H1 (cell line): ENCODE measurements at regions not wholly inside any gene's neighbourhood (a gene's known extent, or its start where the extent isn't known, plus 50 kb on each side); places are given as distances from the start of the nearest gene placed in this dataset.

Experiments
- CTCF ChIA-PET: fragments of 300-600 bp; sonication (Branson Sonifier 250); formaldehyde crosslinking; loops from one replicate; lab custom pipeline; 2021; ENCODE audit not compliant: partially characterized antibody; lab: Charles Lee
- POLR2A ChIA-PET: fragments of 300-600 bp; sonication (Branson Sonifier 250); formaldehyde crosslinking; loops from one replicate; lab custom pipeline; 2021; ENCODE audit warnings: inconsistent platforms; ENCODE audit not compliant: partially characterized antibody; lab: Charles Lee
- DNase-seq, 2 experiments: peaks; one replicate each; pipeline versions ENCODE4 v3.0.0 to v3.0.0-alpha.2; 2010 to 2022; ENCODE audit warnings: low spot score in 2 of 2, low read depth in 1 of 2, mixed read lengths in 1 of 2
- FAIRE-seq: peaks from 2 replicates; lab custom pipeline; 2011; peaks lifted over from hg19 to GRCh38; lab: Jason Lieb, UNC
- H2AFZ ChIP-seq: 2 replicates; pipeline ENCODE4 v1.8.1; 2012; ENCODE audit warnings: low read length, inconsistent platforms
- H2AK5ac ChIP-seq: 2 replicates; pipeline ENCODE4 v1.6.1; 2013; ENCODE audit warnings: low read depth, low read length
- H2BK120ac ChIP-seq: replicated peaks from 2 replicates; pipeline ENCODE3; 2013; ENCODE audit warnings: low read depth, low read length, inconsistent platforms
- H2BK12ac ChIP-seq: 2 replicates; pipeline ENCODE4 v1.6.1; 2013; ENCODE audit warnings: low read depth, low read length
- H2BK15ac ChIP-seq: 2 replicates; pipeline ENCODE4 v1.6.1; 2013; ENCODE audit warnings: low read length
- H2BK20ac ChIP-seq: 2 replicates; pipeline ENCODE4 v1.6.1; 2013; ENCODE audit warnings: low read length
- H2BK5ac ChIP-seq: 2 replicates; pipeline ENCODE4 v1.6.1; 2013; ENCODE audit warnings: low read depth, low read length
- H3K14ac ChIP-seq: 2 replicates; pipeline ENCODE4 v1.6.1; 2013; ENCODE audit warnings: inconsistent platforms; ENCODE audit not compliant: insufficient read length
- H3K18ac ChIP-seq: 2 replicates; pipeline ENCODE4 v1.6.1; 2013; ENCODE audit warnings: low read length; ENCODE audit errors: extremely low read depth
- H3K23ac ChIP-seq: 2 replicates; pipeline ENCODE4 v1.6.1; 2013; ENCODE audit warnings: inconsistent platforms; ENCODE audit not compliant: insufficient read length
- H3K23me2 ChIP-seq: 2 replicates; pipeline ENCODE4 v1.6.1; 2013; ENCODE audit warnings: low read depth, low read length
- H3K27ac ChIP-seq: 2 replicates; pipeline ENCODE4 v1.6.1; 2011; ENCODE audit warnings: low read depth, low read length, inconsistent platforms
- H3K27me3 ChIP-seq, 4 experiments: replicated peaks in 1 of 4; 1 replicate in 1 of 4; 2 replicates in 3 of 4; pipeline versions ENCODE4 v1.6.1 to v1.8.1; 2011 to 2013; ENCODE audit warnings: low read length in 3 of 4, mild to moderate bottlenecking in 3 of 4, inconsistent platforms in 2 of 4, mixed read lengths in 2 of 4, moderate library complexity in 1 of 4; ENCODE audit not compliant: control insufficient read depth in 3 of 4, insufficient read depth in 3 of 4; ENCODE audit errors: extremely low read depth in 1 of 4
- H3K36me3 ChIP-seq, 4 experiments: 2 replicates each; pipeline versions ENCODE4 v1.6.1 to v1.8.1; 2011 to 2013; ENCODE audit warnings: mild to moderate bottlenecking in 4 of 4, low read length in 3 of 4, moderate library complexity in 2 of 4, control low read depth in 1 of 4, inconsistent platforms in 1 of 4; ENCODE audit not compliant: insufficient read depth in 4 of 4, control insufficient read depth in 2 of 4
- H3K4ac ChIP-seq: replicated peaks from 2 replicates; pipeline ENCODE3; 2013; ENCODE audit warnings: low read length, low read depth, mixed read lengths, inconsistent platforms; ENCODE audit not compliant: insufficient read length
- H3K4me1 ChIP-seq, 4 experiments: replicated peaks in 1 of 4; 1 replicate in 1 of 4; 2 replicates in 3 of 4; pipeline versions ENCODE4 v1.6.1 to v1.8.1; 2011 to 2013; ENCODE audit warnings: low read length in 3 of 4, inconsistent platforms in 2 of 4, mixed read lengths in 1 of 4; ENCODE audit not compliant: insufficient read depth in 4 of 4, control insufficient read depth in 3 of 4
- H3K4me2 ChIP-seq, 2 experiments: 2 replicates each; pipeline versions ENCODE4 v1.6.1 to v1.8.1; 2011 to 2013; ENCODE audit warnings: low read depth in 2 of 2, low read length in 2 of 2, control low read depth in 1 of 2, inconsistent platforms in 1 of 2, mild to moderate bottlenecking in 1 of 2; ENCODE audit not compliant: insufficient read depth in 1 of 2
- H3K4me3 ChIP-seq, 4 experiments: fragments of 200-600, 300-600 bp in 1 of 4; sonication (generic), shearing (Covaris generic), sonication (Bioruptor Twin) in 1 of 4; 2 replicates each; pipeline versions ENCODE4 v1.5.1 to v1.8.1; 2011 to 2016; ENCODE audit warnings: low read length in 4 of 4, low read depth in 3 of 4, control low read depth in 2 of 4, inconsistent platforms in 2 of 4, mild to moderate bottlenecking in 2 of 4, mixed read lengths in 1 of 4, moderate library complexity in 1 of 4; ENCODE audit not compliant: insufficient read depth in 2 of 4; ENCODE audit errors: extremely low read depth in 1 of 4
- H3K56ac ChIP-seq: replicated peaks from 2 replicates; pipeline ENCODE3; 2013; ENCODE audit warnings: low read depth, mild to moderate bottlenecking, mixed read lengths, low read length, inconsistent platforms; ENCODE audit not compliant: insufficient read length
- H3K79me1 ChIP-seq: 2 replicates; pipeline ENCODE4 v1.6.1; 2013; ENCODE audit warnings: low read depth, low read length, control low read depth
- H3K79me2 ChIP-seq, 2 experiments: 2 replicates each; pipeline versions ENCODE4 v1.6.1 to v1.8.1; 2012 to 2013; ENCODE audit warnings: low read length in 2 of 2, mild to moderate bottlenecking in 2 of 2, inconsistent platforms in 1 of 2; ENCODE audit not compliant: insufficient read depth in 2 of 2, control insufficient read depth in 1 of 2
- H3K9ac ChIP-seq, 4 experiments: replicated peaks in 1 of 4; 1 replicate in 1 of 4; 2 replicates in 3 of 4; pipeline versions ENCODE4 v1.6.1 to v1.8.1; 2011 to 2013; ENCODE audit warnings: low read depth in 3 of 4, low read length in 3 of 4, control low read depth in 2 of 4, mild to moderate bottlenecking in 2 of 4, moderate library complexity in 2 of 4, inconsistent platforms in 1 of 4; ENCODE audit errors: extremely low read depth in 1 of 4
- H3K9me3 ChIP-seq, 2 experiments: 2 replicates each; pipeline versions ENCODE4 v1.6.1 to v1.8.1; 2012 to 2013; ENCODE audit warnings: mild to moderate bottlenecking in 2 of 2, moderate library complexity in 2 of 2, control low read depth in 1 of 2, inconsistent platforms in 1 of 2, low read depth in 1 of 2, low read length in 1 of 2, mixed read lengths in 1 of 2; ENCODE audit not compliant: insufficient read depth in 2 of 2
- H4K20me1 ChIP-seq, 2 experiments: replicated peaks in 1 of 2; 2 replicates each; pipeline versions ENCODE3 to v1.8.1; 2011 to 2013; ENCODE audit warnings: inconsistent platforms in 2 of 2, low read length in 2 of 2, mild to moderate bottlenecking in 1 of 2; ENCODE audit not compliant: insufficient read depth in 2 of 2, control insufficient read depth in 1 of 2
- H4K5ac ChIP-seq: 2 replicates; pipeline ENCODE4 v1.6.1; 2013; ENCODE audit warnings: low read length, low read depth, mixed read lengths, inconsistent platforms; ENCODE audit not compliant: insufficient read length
- H4K8ac ChIP-seq: 2 replicates; pipeline ENCODE4 v1.8.0; 2013; ENCODE audit warnings: mild to moderate bottlenecking, moderate library complexity, low read length, inconsistent platforms; ENCODE audit not compliant: insufficient read depth; ENCODE audit errors: extremely low read depth
- H4K91ac ChIP-seq: replicated peaks from 2 replicates; pipeline ENCODE3; 2013; ENCODE audit warnings: low read length, mixed read lengths, inconsistent platforms; ENCODE audit not compliant: insufficient read length
- ATF3 ChIP-seq: IDR thresholded peaks from 2 replicates; pipeline ENCODE4 v1.6.1; 2011; ENCODE audit warnings: low read depth, mild to moderate bottlenecking, low read length; ENCODE audit not compliant: insufficient read depth
- KDM5A ChIP-seq: fragments of 200-600 bp; IDR thresholded peaks from 2 replicates; pipeline ENCODE4 v1.7.1; 2012; ENCODE audit warnings: mild to moderate bottlenecking, low read length, inconsistent platforms, mixed read lengths
- MAFK ChIP-seq: IDR thresholded peaks from 2 replicates; pipeline ENCODE4 v1.6.1; 2012; ENCODE audit warnings: low read depth, mild to moderate bottlenecking, improper control_type of control experiment, low read length
- NRF1 ChIP-seq: IDR thresholded peaks from 2 replicates; pipeline ENCODE4 v1.6.1; 2011; ENCODE audit warnings: mild to moderate bottlenecking, low read depth, low read length, improper control_type of control experiment
- PHF8 ChIP-seq: fragments of 200-600 bp; sonication (generic); conservative IDR thresholded peaks from 2 replicates; pipeline ENCODE4 v1.7.1; 2012; ENCODE audit warnings: low read depth, mild to moderate bottlenecking, inconsistent platforms, low read length, moderate library complexity
- POLR2A ChIP-seq, 2 experiments: IDR thresholded peaks; 1 replicate in 1 of 2; 2 replicates in 1 of 2; pipeline ENCODE4 v1.6.1; 2011; ENCODE audit warnings: low read depth in 2 of 2, low read length in 2 of 2, mild to moderate bottlenecking in 2 of 2; ENCODE audit errors: control extremely low read depth in 1 of 2
- WGBS, 2 experiments: shearing (Covaris generic) in 1 of 2; methylation state at CpG; one replicate each; pipeline versions ENCODE4 v1.1.6 to v1.1.7; 2013 to 2015; ENCODE audit warnings: low lambda C conversion rate in 2 of 2, mixed read lengths in 2 of 2, inconsistent platforms in 1 of 2, low coverage in 1 of 2, missing lambda C conversion rate in 1 of 2; ENCODE audit not compliant: insufficient replicate concordance in 2 of 2, insufficient coverage in 1 of 2, insufficient read length in 1 of 2; ENCODE audit errors: extremely low coverage in 1 of 2, missing lambda C conversion rate in 1 of 2; 5-methylcytosine and 5-hydroxymethylcytosine counted together

GRCh38 chr3:144053121-144053520, 81.5 kb downstream of the DIPK2A start:
- no peak for FAIRE-seq
- no peak overlapping the region for H3K4me2 ChIP-seq
- CTCF ChIA-PET, result interaction anchor here (0.6 to 1.0 kb wide), 3 partner anchors 9 to 1621 kb away, joined by 3 to 4 read pairs (median 3); no protein-coding TSS in a partner anchor

More at GRCh38 chr3:144053121-144053520, 81.5 kb downstream of the DIPK2A start:
- no peaks in the 10 kb centered on the region for H3K9me3 ChIP-seq
- no peak overlapping the region for H3K4me3 ChIP-seq
- H2AFZ ChIP-seq, result no peak overlapping the region
- H3K4ac ChIP-seq, result no peak overlapping the region
- TF ChIP-seq PHF8, result no peak
- TF ChIP-seq MAFK, result no peak
- TF ChIP-seq ATF3, result no peak
- TF ChIP-seq POLR2A (IDR thresholded peaks at IDR 0.05; ENCODE audit: control extremely low read depth in 1 of 2, low read depth in 2 of 2, low read length in 2 of 2), result no peak
- no peak for TF ChIP-seq NRF1
- no peak for TF ChIP-seq KDM5A
- no peak overlapping the region for H2BK12ac ChIP-seq
- 92% methylated on average over 1 of the region's 1 CpG; no CpG with 5 or more reads in 1 of the 2 experiments for WGBS, 2 experiments
- H3K36me3 ChIP-seq, result no peaks in the 10 kb centered on the region
- no peak overlapping the region for H3K23ac ChIP-seq
- H4K5ac ChIP-seq, result no peak overlapping the region
- H2BK120ac ChIP-seq, result no peak overlapping the region
- no peaks in the 10 kb centered on the region for H3K79me1 ChIP-seq
- no peaks in the 10 kb centered on the region for H3K27me3 ChIP-seq
- no peak overlapping the region for H2BK20ac ChIP-seq
- no peak overlapping the region for H2BK5ac ChIP-seq
- H3K23me2 ChIP-seq, result no peaks in the 10 kb centered on the region
- no peak overlapping the region for H4K91ac ChIP-seq
- H4K8ac ChIP-seq, result no peak overlapping the region
- no peaks in the 10 kb centered on the region for H4K20me1 ChIP-seq
- H3K14ac ChIP-seq, result no peak overlapping the region
- no peak overlapping the region for H3K27ac ChIP-seq
- no peak overlapping the region for H3K56ac ChIP-seq
- H2AK5ac ChIP-seq, result no peak overlapping the region
- no peaks in the 10 kb centered on the region for H3K4me1 ChIP-seq
- no peaks in the 10 kb centered on the region for H3K79me2 ChIP-seq
- no peak overlapping the region for H3K9ac ChIP-seq
- no peak for DNase-seq
- H3K18ac ChIP-seq, result no peak overlapping the region
- POLR2A ChIA-PET, result no interaction called here
- no peak overlapping the region for H2BK15ac ChIP-seq
